Astrocyte of the cerebellum (primary cell): ENCODE measurements at regions not wholly inside any gene's neighbourhood (a gene's known extent, or its start where the extent isn't known, plus 50 kb on each side); places are given as distances from the start of the nearest gene placed in this dataset.

ENCODE experiments used
- DNase-seq: peaks from one replicate; pipeline ENCODE4 v3.0.0-alpha.2; 2011; ENCODE audit warnings: low read depth
- H3K4me3 ChIP-seq: 2 replicates; pipeline ENCODE4 v1.5.1; 2011; ENCODE audit warnings: mild to moderate bottlenecking, low read depth, low read length, moderate library complexity
- in situ Hi-C: cut with HindIII; loops from 2 replicates; pipeline ENCODE4 v1.10.0; 2017; ENCODE audit warnings: low sequenced_read_pairs
- TF ChIP-seq, protein P1 (sequence below): IDR thresholded peaks from 2 replicates; pipeline ENCODE4 v1.5.1; 2012; ENCODE audit warnings: low read length, low read depth, moderate library complexity, mild to moderate bottlenecking; ENCODE audit errors: missing control alignments

DNA sequence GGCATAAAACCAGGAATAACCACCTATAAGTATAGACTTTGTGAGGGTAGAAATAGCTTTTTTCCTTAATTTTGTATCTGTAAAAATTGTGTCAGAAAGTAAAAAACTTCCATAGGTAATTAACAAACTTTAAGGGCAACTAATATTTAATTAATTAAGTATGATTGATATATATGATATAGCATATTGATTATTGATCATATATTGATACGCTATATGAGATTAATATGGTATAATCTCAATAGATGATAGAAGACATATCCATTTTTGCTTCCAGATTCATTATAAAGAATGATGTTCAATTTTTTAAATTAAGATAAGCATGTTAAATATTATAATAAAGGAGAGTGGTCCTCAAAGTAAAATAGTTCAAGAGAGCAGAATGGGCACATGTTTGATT lies 99.3 kb upstream of the VAV3 start:
- no peak overlapping the region for H3K4me3 ChIP-seq
- in situ Hi-C loops: no loop called here
- DNase-seq: no peak
- TF ChIP-seq, protein P1, sequence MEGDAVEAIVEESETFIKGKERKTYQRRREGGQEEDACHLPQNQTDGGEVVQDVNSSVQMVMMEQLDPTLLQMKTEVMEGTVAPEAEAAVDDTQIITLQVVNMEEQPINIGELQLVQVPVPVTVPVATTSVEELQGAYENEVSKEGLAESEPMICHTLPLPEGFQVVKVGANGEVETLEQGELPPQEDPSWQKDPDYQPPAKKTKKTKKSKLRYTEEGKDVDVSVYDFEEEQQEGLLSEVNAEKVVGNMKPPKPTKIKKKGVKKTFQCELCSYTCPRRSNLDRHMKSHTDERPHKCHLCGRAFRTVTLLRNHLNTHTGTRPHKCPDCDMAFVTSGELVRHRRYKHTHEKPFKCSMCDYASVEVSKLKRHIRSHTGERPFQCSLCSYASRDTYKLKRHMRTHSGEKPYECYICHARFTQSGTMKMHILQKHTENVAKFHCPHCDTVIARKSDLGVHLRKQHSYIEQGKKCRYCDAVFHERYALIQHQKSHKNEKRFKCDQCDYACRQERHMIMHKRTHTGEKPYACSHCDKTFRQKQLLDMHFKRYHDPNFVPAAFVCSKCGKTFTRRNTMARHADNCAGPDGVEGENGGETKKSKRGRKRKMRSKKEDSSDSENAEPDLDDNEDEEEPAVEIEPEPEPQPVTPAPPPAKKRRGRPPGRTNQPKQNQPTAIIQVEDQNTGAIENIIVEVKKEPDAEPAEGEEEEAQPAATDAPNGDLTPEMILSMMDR: no peak

DNA sequence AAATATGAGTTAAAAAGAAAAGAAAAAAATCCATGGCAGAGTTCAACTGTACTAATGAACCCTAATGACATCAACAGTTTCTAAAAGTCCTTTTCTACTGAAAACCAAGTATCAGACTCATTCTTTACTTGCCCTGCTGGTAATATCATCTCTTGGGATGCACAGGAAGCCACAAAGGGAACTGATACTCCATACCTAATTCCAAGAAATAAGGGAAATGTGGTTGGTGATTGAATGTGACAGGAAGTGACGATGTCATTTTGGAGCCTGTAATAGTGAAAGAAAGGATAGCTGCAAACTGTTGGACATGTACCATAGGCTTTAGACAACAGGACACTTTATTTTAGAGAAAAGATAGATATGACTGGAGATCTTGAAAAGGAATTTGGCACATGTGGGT lies 98.7 kb upstream of the VAV3 start:
- DNase-seq: no peak
- TF ChIP-seq, protein P1: no peak
- H3K4me3 ChIP-seq: no peak overlapping the region
- in situ Hi-C loops: no loop called here

DNA sequence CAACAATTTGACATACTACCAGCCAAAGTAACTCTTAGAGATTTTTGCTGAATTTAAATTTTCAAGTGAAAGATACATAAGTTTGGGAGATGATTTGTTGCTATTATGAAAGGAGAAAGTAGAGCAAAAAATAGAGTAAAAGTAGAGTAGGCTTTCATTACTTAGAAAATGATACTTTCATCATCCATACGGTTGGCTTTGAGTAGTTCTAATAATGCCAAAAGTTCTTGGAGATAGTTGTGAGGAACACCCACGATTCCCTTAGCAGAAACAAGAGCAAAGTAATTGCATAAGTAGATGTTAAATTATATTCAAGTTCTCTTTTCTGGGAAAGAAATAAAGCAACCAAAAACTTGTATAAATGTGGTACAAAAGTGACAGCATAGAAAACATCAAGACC lies 95.0 kb upstream of the VAV3 start:
- DNase-seq: no peak
- TF ChIP-seq, protein P1: no peak
- H3K4me3 ChIP-seq: no peak overlapping the region
- in situ Hi-C loops: no loop called here

DNA sequence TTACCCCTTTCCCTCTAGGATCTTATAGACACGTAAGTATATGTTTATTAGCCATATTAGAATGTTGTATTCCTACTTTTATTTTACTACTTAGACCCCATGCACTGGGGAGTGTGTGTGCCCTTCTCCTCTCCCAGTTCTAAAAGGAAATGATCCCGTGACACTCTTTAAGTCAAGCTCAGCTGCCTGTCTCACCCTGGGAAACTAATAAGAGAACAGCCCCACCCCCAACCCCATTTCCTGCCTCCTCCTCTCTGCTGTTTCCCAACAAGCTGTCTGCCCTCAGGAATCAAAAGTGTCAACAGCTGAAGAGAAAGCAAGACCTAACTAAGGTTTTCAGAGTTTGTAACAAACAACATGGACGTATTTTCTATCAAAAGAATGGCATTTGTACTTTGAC lies 92.6 kb upstream of the VAV3 start:
- in situ Hi-C loops: no loop called here
- no peak overlapping the region for H3K4me3 ChIP-seq
- TF ChIP-seq, protein P1: no peak
- DNase-seq: no peak

DNA sequence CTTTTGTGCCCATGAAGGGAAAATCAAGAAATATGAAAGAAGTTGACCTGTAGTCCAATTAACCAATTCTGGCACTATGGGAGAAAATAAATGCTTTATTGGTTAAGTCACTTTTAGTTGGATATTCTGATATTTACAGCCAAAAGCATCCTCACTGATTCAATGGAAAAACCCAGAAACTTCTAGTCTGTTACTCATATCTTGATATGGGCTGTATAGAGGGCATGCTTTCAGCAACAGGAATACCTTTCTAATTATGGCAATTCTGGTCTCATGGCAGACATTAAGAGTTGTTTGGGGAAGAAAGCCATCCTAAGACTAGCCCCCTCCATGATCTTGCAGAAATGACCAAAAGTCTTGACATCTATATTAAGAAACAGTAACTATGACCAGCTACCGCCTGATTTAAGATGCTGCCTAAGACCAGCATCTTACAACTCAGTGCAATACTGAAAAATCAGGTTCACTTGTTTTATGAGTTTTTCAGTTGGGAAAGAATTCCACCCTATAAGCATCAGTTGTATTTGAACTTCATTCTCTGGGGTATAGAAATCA lies 91.5 kb upstream of the VAV3 start:
- no peak overlapping the region for H3K4me3 ChIP-seq

DNA sequence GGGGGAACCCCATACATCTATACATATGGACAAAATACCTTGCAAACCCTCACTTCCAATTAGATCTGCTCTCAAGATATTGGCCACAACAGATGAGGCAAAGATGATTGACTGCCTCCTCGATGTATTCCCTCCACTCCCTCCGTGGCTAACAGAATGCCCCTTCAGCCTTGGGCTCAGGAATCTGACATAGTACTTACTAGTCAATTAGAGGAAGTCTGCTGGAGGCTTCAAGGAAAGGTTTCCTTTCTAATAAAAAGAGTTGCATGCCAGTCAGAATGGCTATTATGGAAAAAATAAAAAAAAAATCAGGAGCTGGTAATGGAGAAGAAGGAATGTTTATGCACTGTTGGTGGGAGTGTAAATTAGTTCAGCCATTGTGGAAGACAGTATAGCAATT lies 90.4 kb upstream of the VAV3 start:
- H3K4me3 ChIP-seq: no peak overlapping the region
- in situ Hi-C loops: no loop called here
- TF ChIP-seq, protein P1: no peak
- no peak for DNase-seq

More for the DNA sequence above, 91.5 kb upstream of the VAV3 start:
- in situ Hi-C loops: no loop called here
- TF ChIP-seq, protein P1: no peak
- no peak for DNase-seq

DNA sequence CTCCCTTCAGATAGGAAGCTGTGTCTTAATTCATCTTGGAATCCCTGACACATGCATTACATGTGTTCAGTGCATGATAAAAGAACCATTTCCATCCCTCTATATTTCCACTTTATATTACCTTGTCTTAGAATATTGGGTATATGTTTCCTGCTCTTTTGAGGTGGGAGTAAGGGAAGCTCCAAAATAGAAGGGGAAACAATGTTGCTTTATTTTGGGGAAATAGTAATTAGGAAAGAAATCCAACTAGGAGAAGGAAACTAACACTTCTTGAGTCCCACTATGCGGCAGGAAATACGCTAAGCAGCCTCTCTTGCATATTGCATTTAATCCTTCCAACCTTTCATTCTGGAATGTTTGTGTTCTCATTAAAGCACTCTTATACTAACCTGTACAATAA lies 89.4 kb upstream of the VAV3 start:
- DNase-seq: no peak
- no peak overlapping the region for H3K4me3 ChIP-seq
- in situ Hi-C loops: no loop called here
- TF ChIP-seq, protein P1: no peak
